HUES64 (cell line): ENCODE measurements at regions not wholly inside any gene's neighbourhood (a gene's known extent, or its start where the extent isn't known, plus 50 kb on each side); places are given as distances from the start of the nearest gene placed in this dataset.

ENCODE experiments used
- H3K27ac ChIP-seq: 2 replicates; pipeline ENCODE4 v1.7.0; 2013; ENCODE audit warnings: low read depth, low read length, inconsistent platforms
- H3K27me3 ChIP-seq: 2 replicates; pipeline ENCODE4 v1.6.1; 2013; ENCODE audit warnings: mild to moderate bottlenecking, low read length; ENCODE audit not compliant: insufficient read depth
- H3K36me3 ChIP-seq: 2 replicates; pipeline ENCODE4 v1.6.1; 2013; ENCODE audit warnings: mild to moderate bottlenecking, low read length; ENCODE audit not compliant: insufficient read depth
- H3K4me1 ChIP-seq: 2 replicates; pipeline ENCODE4 v1.6.1; 2013; ENCODE audit warnings: mild to moderate bottlenecking, low read length, moderate library complexity; ENCODE audit not compliant: insufficient read depth
- H3K4me3 ChIP-seq: 2 replicates; pipeline ENCODE4 v1.5.1; 2013; ENCODE audit warnings: mild to moderate bottlenecking, low read length, moderate library complexity
- H3K9ac ChIP-seq: 2 replicates; pipeline ENCODE4 v1.6.1; 2013; ENCODE audit warnings: mild to moderate bottlenecking, low read depth, low read length
- H3K9me3 ChIP-seq: 2 replicates; pipeline ENCODE4 v1.6.1; 2013; ENCODE audit warnings: low read depth, low read length; ENCODE audit not compliant: insufficient read depth
- WGBS: fragments of 150-250, 120-280 bp; methylation state at CpG from one replicate; pipeline ENCODE4 v1.1.7; 2013; ENCODE audit warnings: missing lambda C conversion rate; 5-methylcytosine and 5-hydroxymethylcytosine counted together

GRCh38 chr6:6912817-6913744 lies 194.7 kb upstream of the RREB1 start:
- no peaks in the 10 kb centered on the region for H3K36me3 ChIP-seq
- no peak overlapping the region for H3K9ac ChIP-seq
- H3K27ac ChIP-seq: no peak overlapping the region
- no peaks in the 10 kb centered on the region for H3K4me1 ChIP-seq
- WGBS: 94% methylated on average over 10 of the region's 11 CpGs
- H3K9me3 ChIP-seq: no peaks in the 10 kb centered on the region
- H3K27me3 ChIP-seq: no peaks in the 10 kb centered on the region
- no peak overlapping the region for H3K4me3 ChIP-seq

- 97% methylated on average over 3 of the region's 3 CpGs for WGBS
- Histone ChIP-seq H3K27ac (no peak overlapping the region), H3K4me3 (no peak overlapping the region)
These were observed 192.5 kb upstream of the RREB1 start for GRCh38 chr6:6915219-6915618.

GRCh38 chr6:6915813-6916547 lies 191.8 kb upstream of the RREB1 start:
- Histone ChIP-seq H3K27ac (no peak overlapping the region), H3K9me3 (no peaks in the 10 kb centered on the region), H3K4me1 (no peaks in the 10 kb centered on the region), H3K9ac (no peak overlapping the region), H3K36me3 (no peaks in the 10 kb centered on the region), H3K4me3 (no peak overlapping the region), H3K27me3 (no peaks in the 10 kb centered on the region)
- 90% methylated on average over 9 of the region's 9 CpGs for WGBS

More at GRCh38 chr6:6915219-6915618, 192.5 kb upstream of the RREB1 start:
- Histone ChIP-seq H3K27me3 (no peaks in the 10 kb centered on the region), H3K9ac (no peak overlapping the region), H3K4me1 (no peaks in the 10 kb centered on the region), H3K9me3 (no peaks in the 10 kb centered on the region), H3K36me3 (no peaks in the 10 kb centered on the region)

GRCh38 chr6:6916598-6916997 lies 191.2 kb upstream of the RREB1 start:
- H3K27ac ChIP-seq: no peak overlapping the region
- no peaks in the 10 kb centered on the region for H3K4me1 ChIP-seq
- H3K36me3 ChIP-seq: no peaks in the 10 kb centered on the region
- no peaks in the 10 kb centered on the region for H3K9me3 ChIP-seq
- no peaks in the 10 kb centered on the region for H3K27me3 ChIP-seq
- H3K9ac ChIP-seq: no peak overlapping the region
- H3K4me3 ChIP-seq: no peak overlapping the region
- whole genome bisulfite sequencing: 83% methylated on average over 6 of the region's 6 CpGs

GRCh38 chr6:6918216-6918983 lies 189.4 kb upstream of the RREB1 start:
- no peaks in the 10 kb centered on the region for H3K9me3 ChIP-seq
- no peaks in the 10 kb centered on the region for H3K27me3 ChIP-seq
- H3K27ac ChIP-seq: no peak overlapping the region
- H3K9ac ChIP-seq: no peak overlapping the region
- no peak overlapping the region for H3K4me3 ChIP-seq
- no peaks in the 10 kb centered on the region for H3K4me1 ChIP-seq
- 89% methylated on average over 10 of the region's 12 CpGs for WGBS
- H3K36me3 ChIP-seq: no peaks in the 10 kb centered on the region

- Histone ChIP-seq H3K9me3 (no peaks in the 10 kb centered on the region), H3K27ac (no peak overlapping the region), H3K4me3 (no peak overlapping the region), H3K27me3 (no peaks in the 10 kb centered on the region), H3K36me3 (no peaks in the 10 kb centered on the region), H3K4me1 (no peaks in the 10 kb centered on the region), H3K9ac (no peak overlapping the region)
- 97% methylated on average over 1 of the region's 2 CpGs for WGBS
These were observed 188.6 kb upstream of the RREB1 start for GRCh38 chr6:6919173-6919572.

GRCh38 chr6:6920114-6920986 lies 187.4 kb upstream of the RREB1 start:
- Histone ChIP-seq H3K4me1 (no peaks in the 10 kb centered on the region), H3K9ac (no peak overlapping the region), H3K4me3 (no peak overlapping the region), H3K9me3 (no peaks in the 10 kb centered on the region), H3K36me3 (no peaks in the 10 kb centered on the region), H3K27ac (no peak overlapping the region), H3K27me3 (no peaks in the 10 kb centered on the region)
- WGBS: 82% methylated on average over 9 of the region's 9 CpGs

GRCh38 chr6:6920987-6921313 lies 186.8 kb upstream of the RREB1 start:
- H3K36me3 ChIP-seq: no peaks in the 10 kb centered on the region
- no peaks in the 10 kb centered on the region for H3K9me3 ChIP-seq
- no peak overlapping the region for H3K27ac ChIP-seq
- H3K27me3 ChIP-seq: no peaks in the 10 kb centered on the region
- H3K9ac ChIP-seq: no peak overlapping the region
- WGBS: 90% methylated on average over 7 of the region's 7 CpGs
- H3K4me1 ChIP-seq: no peaks in the 10 kb centered on the region
- no peak overlapping the region for H3K4me3 ChIP-seq

GRCh38 chr6:6922166-6922565 lies 185.6 kb upstream of the RREB1 start:
- WGBS: 86% methylated on average over 1 of the region's 1 CpG
- no peaks in the 10 kb centered on the region for H3K36me3 ChIP-seq
- H3K9me3 ChIP-seq: no peaks in the 10 kb centered on the region
- no peaks in the 10 kb centered on the region for H3K27me3 ChIP-seq
- no peak overlapping the region for H3K4me3 ChIP-seq
- H3K9ac ChIP-seq: no peak overlapping the region
- no peaks in the 10 kb centered on the region for H3K4me1 ChIP-seq
- H3K27ac ChIP-seq: no peak overlapping the region

- Histone ChIP-seq H3K27me3 (no peaks in the 10 kb centered on the region), H3K4me1 (no peaks in the 10 kb centered on the region), H3K9me3 (no peaks in the 10 kb centered on the region), H3K27ac (no peak overlapping the region), H3K36me3 (no peaks in the 10 kb centered on the region), H3K9ac (no peak overlapping the region), H3K4me3 (no peak overlapping the region)
- 81% methylated on average over 5 of the region's 5 CpGs for WGBS
These were observed 184.2 kb upstream of the RREB1 start for GRCh38 chr6:6923605-6924004.
